Astrocyte (in vitro differentiated cells and primary cell): ENCODE measurements at regions not wholly inside any gene's neighbourhood (a gene's known extent, or its start where the extent isn't known, plus 50 kb on each side); places are given as distances from the start of the nearest gene placed in this dataset.

ENCODE experiments used
- DNase-seq: peaks from one replicate; pipeline ENCODE4 v3.0.0-alpha.2; 2010; ENCODE audit warnings: low read depth
- FAIRE-seq: peaks from 2 replicates; lab custom pipeline; 2011; peaks lifted over from hg19 to GRCh38; lab: Jason Lieb, UNC
- H2AFZ ChIP-seq: 2 replicates; pipeline ENCODE4 v1.6.0; 2012; ENCODE audit warnings: low read depth, low read length, inconsistent platforms
- H3K27ac ChIP-seq: 2 replicates; pipeline ENCODE4 v1.5.1; 2011; ENCODE audit warnings: low read depth, low read length, inconsistent platforms
- H3K27me3 ChIP-seq: 2 replicates; pipeline ENCODE4 v1.6.0; 2011; ENCODE audit warnings: low read length, inconsistent platforms; ENCODE audit not compliant: insufficient read depth
- H3K36me3 ChIP-seq: 2 replicates; pipeline ENCODE4 v1.5.1; 2011; ENCODE audit warnings: low read length, inconsistent platforms; ENCODE audit not compliant: insufficient read depth
- H3K4me1 ChIP-seq: 2 replicates; pipeline ENCODE4 v1.5.1; 2011; ENCODE audit warnings: low read length, inconsistent platforms; ENCODE audit not compliant: insufficient read depth
- H3K4me2 ChIP-seq: 2 replicates; pipeline ENCODE4 v1.6.0; 2012; ENCODE audit warnings: low read length, inconsistent platforms
- H3K4me3 ChIP-seq: 2 replicates; pipeline ENCODE4 v1.5.1; 2011; ENCODE audit warnings: low read depth, mild to moderate bottlenecking, low read length, inconsistent platforms; ENCODE audit not compliant: insufficient read depth
- H3K79me2 ChIP-seq: 2 replicates; pipeline ENCODE4 v1.6.0; 2012; ENCODE audit warnings: mild to moderate bottlenecking, low read length, inconsistent platforms; ENCODE audit not compliant: insufficient read depth
- H3K9ac ChIP-seq: 2 replicates; pipeline ENCODE4 v1.6.0; 2012; ENCODE audit warnings: mild to moderate bottlenecking, low read length, inconsistent platforms
- H3K9me3 ChIP-seq: 2 replicates; pipeline ENCODE4 v1.5.1; 2012; ENCODE audit warnings: low read depth, mild to moderate bottlenecking, low read length, inconsistent platforms; ENCODE audit not compliant: insufficient read depth
- H4K20me1 ChIP-seq: 2 replicates; pipeline ENCODE4 v1.6.0; 2012; ENCODE audit warnings: low read length, inconsistent platforms; ENCODE audit not compliant: insufficient read depth
- H3K27ac Mint-ChIP-seq: one replicate; pipeline ENCODE4 v1.8.0; 2021; ENCODE audit warnings: mild to moderate bottlenecking, mixed read lengths; ENCODE audit not compliant: unreplicated experiment
- H3K27me3 Mint-ChIP-seq: one replicate; pipeline ENCODE4 v1.8.0; 2021; ENCODE audit warnings: low read depth, mixed read lengths; ENCODE audit not compliant: unreplicated experiment
- H3K36me3 Mint-ChIP-seq: one replicate; pipeline ENCODE4 v1.8.0; 2021; ENCODE audit warnings: low read depth, mixed read lengths; ENCODE audit not compliant: unreplicated experiment
- H3K4me1 Mint-ChIP-seq: one replicate; pipeline ENCODE4 v1.8.0; 2021; ENCODE audit warnings: low read depth, mixed read lengths; ENCODE audit not compliant: unreplicated experiment
- H3K4me3 Mint-ChIP-seq: one replicate; pipeline ENCODE4 v1.8.0; 2021; ENCODE audit warnings: mild to moderate bottlenecking, moderate library complexity, mixed read lengths; ENCODE audit not compliant: unreplicated experiment
- H3K9me3 Mint-ChIP-seq: one replicate; pipeline ENCODE4 v1.8.0; 2021; ENCODE audit warnings: mild to moderate bottlenecking, mixed read lengths; ENCODE audit not compliant: unreplicated experiment
- EZH2 ChIP-seq: IDR thresholded peaks from 2 replicates; pipeline ENCODE4 v1.6.1; 2012; ENCODE audit warnings: mild to moderate bottlenecking, low read length, inconsistent platforms; ENCODE audit not compliant: insufficient read depth
- TF ChIP-seq, protein P1 (sequence below): IDR thresholded peaks from 2 replicates; pipeline ENCODE4 v1.5.1; 2011; ENCODE audit warnings: low read depth, mild to moderate bottlenecking, inconsistent platforms, low read length, moderate library complexity; ENCODE audit not compliant: insufficient read depth

DNA sequence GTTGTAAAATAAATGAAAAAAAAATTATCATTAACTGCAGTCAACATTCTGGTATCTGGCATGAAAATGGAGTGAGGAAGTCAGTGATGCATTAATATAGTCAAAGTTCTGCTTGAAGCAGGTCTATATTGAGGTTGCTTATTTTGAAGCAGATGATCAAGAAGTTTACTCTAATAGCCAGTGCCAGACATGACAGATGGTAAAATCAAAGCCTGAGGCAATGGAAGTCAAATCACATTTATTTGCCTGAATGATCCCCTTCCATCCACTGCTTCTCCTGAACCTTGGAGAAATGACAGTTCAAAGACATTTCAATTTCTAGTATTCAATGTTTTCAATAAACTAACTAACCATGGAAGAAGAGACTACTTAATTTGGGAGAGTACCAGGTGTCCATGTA, 430.0 kb downstream of the FAM181B start:
- Mint-ChIP-seq H3K9me3 (no peaks in the 10 kb centered on the region), H3K4me1 (peaks cover 5% of the 10 kb centered on the region), H3K27ac (no peak overlapping the region), H3K36me3 (no peaks in the 10 kb centered on the region), H3K4me3 (no peak overlapping the region), H3K27me3 (no peaks in the 10 kb centered on the region)
- H2AFZ ChIP-seq: no peak overlapping the region
- H3K4me2 ChIP-seq: no peak overlapping the region
- H3K9ac ChIP-seq: no peak overlapping the region
- H3K27me3 ChIP-seq: no peaks in the 10 kb centered on the region
- no peak overlapping the region for H3K4me3 ChIP-seq
- no peaks in the 10 kb centered on the region for H3K79me2 ChIP-seq
- TF ChIP-seq EZH2: no peak
- TF ChIP-seq, protein P1, sequence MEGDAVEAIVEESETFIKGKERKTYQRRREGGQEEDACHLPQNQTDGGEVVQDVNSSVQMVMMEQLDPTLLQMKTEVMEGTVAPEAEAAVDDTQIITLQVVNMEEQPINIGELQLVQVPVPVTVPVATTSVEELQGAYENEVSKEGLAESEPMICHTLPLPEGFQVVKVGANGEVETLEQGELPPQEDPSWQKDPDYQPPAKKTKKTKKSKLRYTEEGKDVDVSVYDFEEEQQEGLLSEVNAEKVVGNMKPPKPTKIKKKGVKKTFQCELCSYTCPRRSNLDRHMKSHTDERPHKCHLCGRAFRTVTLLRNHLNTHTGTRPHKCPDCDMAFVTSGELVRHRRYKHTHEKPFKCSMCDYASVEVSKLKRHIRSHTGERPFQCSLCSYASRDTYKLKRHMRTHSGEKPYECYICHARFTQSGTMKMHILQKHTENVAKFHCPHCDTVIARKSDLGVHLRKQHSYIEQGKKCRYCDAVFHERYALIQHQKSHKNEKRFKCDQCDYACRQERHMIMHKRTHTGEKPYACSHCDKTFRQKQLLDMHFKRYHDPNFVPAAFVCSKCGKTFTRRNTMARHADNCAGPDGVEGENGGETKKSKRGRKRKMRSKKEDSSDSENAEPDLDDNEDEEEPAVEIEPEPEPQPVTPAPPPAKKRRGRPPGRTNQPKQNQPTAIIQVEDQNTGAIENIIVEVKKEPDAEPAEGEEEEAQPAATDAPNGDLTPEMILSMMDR: no peak
- H3K27ac ChIP-seq: no peak overlapping the region
- no peak for FAIRE-seq
- H3K9me3 ChIP-seq: no peaks in the 10 kb centered on the region
- no peak for DNase-seq
- no peaks in the 10 kb centered on the region for H3K4me1 ChIP-seq
- no peaks in the 10 kb centered on the region for H3K36me3 ChIP-seq
- H4K20me1 ChIP-seq: no peaks in the 10 kb centered on the region

DNA sequence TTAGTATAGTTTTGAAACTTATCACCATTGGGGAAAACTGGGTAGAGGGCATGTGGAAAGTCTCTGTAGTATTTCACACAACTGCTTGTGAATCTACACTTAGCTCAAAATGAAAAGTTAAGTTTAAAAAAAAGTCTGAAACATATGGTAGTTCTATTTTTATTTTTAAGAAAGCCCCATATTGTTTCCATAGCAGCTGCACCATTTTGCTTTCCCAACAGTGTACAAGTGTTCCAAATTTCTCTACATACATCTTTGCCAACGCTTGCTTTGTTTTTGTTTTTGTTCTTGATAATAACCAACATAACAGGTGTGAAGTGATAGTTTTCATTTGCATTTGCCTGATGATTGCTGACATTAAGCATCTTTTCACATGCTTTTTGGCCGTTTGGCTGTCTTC, 445.2 kb downstream of the FAM181B start:
- Mint-ChIP-seq H3K4me1 (no peaks in the 10 kb centered on the region), H3K36me3 (no peaks in the 10 kb centered on the region), H3K27ac (no peak overlapping the region), H3K4me3 (no peak overlapping the region), H3K27me3 (no peaks in the 10 kb centered on the region), H3K9me3 (no peaks in the 10 kb centered on the region)
- DNase-seq: no peak
- Histone ChIP-seq H4K20me1 (no peaks in the 10 kb centered on the region), H3K4me2 (no peak overlapping the region), H3K4me1 (no peaks in the 10 kb centered on the region), H3K27ac (no peak overlapping the region), H3K79me2 (no peaks in the 10 kb centered on the region), H3K4me3 (no peak overlapping the region), H3K9me3 (no peaks in the 10 kb centered on the region), H3K9ac (no peak overlapping the region), H2AFZ (no peak overlapping the region), H3K36me3 (no peaks in the 10 kb centered on the region), H3K27me3 (no peaks in the 10 kb centered on the region)
- FAIRE-seq: no peak
- TF ChIP-seq, protein P1: no peak
- no peak for TF ChIP-seq EZH2

DNA sequence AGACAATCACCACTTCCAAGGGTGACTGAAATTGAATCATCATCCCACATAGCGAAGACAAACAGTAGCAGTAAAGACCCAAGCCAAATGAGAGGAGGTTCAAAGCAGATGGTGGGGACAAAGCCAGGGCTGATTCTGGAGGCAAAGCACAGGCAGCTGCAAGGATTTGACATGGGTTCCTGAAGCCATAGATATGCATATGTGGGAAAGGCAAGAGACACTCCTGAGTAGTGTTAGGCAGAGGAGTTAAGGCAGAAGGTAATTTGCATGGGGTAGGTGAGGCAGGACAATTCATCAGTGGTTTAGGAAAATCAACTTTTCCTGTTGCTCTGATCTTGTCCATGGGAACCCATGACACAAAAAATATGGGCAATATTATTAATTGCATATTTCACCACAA, 462.8 kb downstream of the FAM181B start:
- H3K27ac Mint-ChIP-seq: no peak overlapping the region
- H3K4me1 Mint-ChIP-seq: peaks cover 4% of the 10 kb centered on the region
- H3K4me3 ChIP-seq: no peak overlapping the region
- no peaks in the 10 kb centered on the region for H3K9me3 Mint-ChIP-seq
- no peaks in the 10 kb centered on the region for H3K36me3 Mint-ChIP-seq
- no peaks in the 10 kb centered on the region for H3K4me1 ChIP-seq
- H3K27me3 ChIP-seq: no peaks in the 10 kb centered on the region
- H3K36me3 ChIP-seq: no peaks in the 10 kb centered on the region
- no peak overlapping the region for H3K9ac ChIP-seq
- H3K27ac ChIP-seq: no peak overlapping the region
- DNase-seq (no peak), FAIRE-seq (no peak)
- H2AFZ ChIP-seq: no peak overlapping the region
- H3K4me3 Mint-ChIP-seq: no peak overlapping the region
- no peaks in the 10 kb centered on the region for H3K79me2 ChIP-seq
- H3K4me2 ChIP-seq: no peak overlapping the region
- no peak for TF ChIP-seq EZH2
- TF ChIP-seq, protein P1: no peak
- H4K20me1 ChIP-seq: no peaks in the 10 kb centered on the region
- H3K27me3 Mint-ChIP-seq: no peaks in the 10 kb centered on the region
- no peaks in the 10 kb centered on the region for H3K9me3 ChIP-seq
